IMR-90 (cell line): ENCODE measurements at regions not wholly inside any gene's neighbourhood (a gene's known extent, or its start where the extent isn't known, plus 50 kb on each side); places are given as distances from the start of the nearest gene placed in this dataset.

Source experiments
- ATAC-seq: fragments of 200-7000 bp; cut with Tn5 transposase; 2 replicates; pipeline ENCODE4 v1.9.1; 2020; ENCODE audit warnings: low read depth, mild to moderate bottlenecking, moderate library complexity
- BruUV-seq: library from RNA; stranded (reverse); fragments of 400-500 nt; replicated peaks from 2 replicates; lab custom pipeline; 2021; lab: Mats Ljungman, UMichigan
- CTCF ChIA-PET: fragments of 300-600 bp; formaldehyde crosslinking; extraction: SDS; loops from one replicate; lab custom pipeline; 2021; ENCODE audit warnings: antibody characterized with exemption; lab: Yijun Ruan, JAX
- POLR2A ChIA-PET: fragments of 300-600 bp; sonication (Branson Sonifier 250); formaldehyde crosslinking; loops from one replicate; lab custom pipeline; 2022; ENCODE audit warnings: antibody characterized with exemption; ENCODE audit not compliant: unreplicated experiment; lab: Charles Lee
- DNase-seq: peaks from one replicate; pipeline ENCODE4 v3.0.0; 2013
- H2AFZ ChIP-seq: replicated peaks from 2 replicates; pipeline ENCODE3; 2013; ENCODE audit warnings: low read length, mild to moderate bottlenecking; ENCODE audit not compliant: poor library complexity
- H2AK5ac ChIP-seq: 2 replicates; pipeline ENCODE4 v1.6.1; 2013; ENCODE audit warnings: low read depth, low read length, inconsistent platforms
- H2AK9ac ChIP-seq: replicated peaks from 2 replicates; pipeline ENCODE3; 2013; ENCODE audit warnings: mild to moderate bottlenecking, low read depth, low read length, moderate library complexity; ENCODE audit not compliant: poor library complexity
- H2BK120ac ChIP-seq: 2 replicates; pipeline ENCODE4 v1.6.1; 2013; ENCODE audit warnings: low read depth, low read length, inconsistent platforms
- H2BK15ac ChIP-seq: 3 replicates; pipeline ENCODE4 v1.6.1; 2013; ENCODE audit warnings: low read depth, low read length, inconsistent platforms
- H2BK20ac ChIP-seq: 2 replicates; pipeline ENCODE4 v1.6.1; 2013; ENCODE audit warnings: low read depth, mild to moderate bottlenecking, inconsistent platforms, low read length, moderate library complexity
- H2BK5ac ChIP-seq: 2 replicates; pipeline ENCODE4 v1.6.1; 2013; ENCODE audit warnings: mild to moderate bottlenecking, low read depth, low read length, inconsistent platforms; ENCODE audit not compliant: poor library complexity, severe bottlenecking
- H3K14ac ChIP-seq: replicated peaks from 2 replicates; pipeline ENCODE4 v1.6.1; 2013; ENCODE audit warnings: low read depth, low read length, inconsistent platforms
- H3K18ac ChIP-seq: 2 replicates; pipeline ENCODE4 v1.6.1; 2013; ENCODE audit warnings: low read depth, low read length, control low read depth
- H3K23ac ChIP-seq: 2 replicates; pipeline ENCODE4 v1.6.1; 2013; ENCODE audit warnings: low read depth, low read length, inconsistent platforms
- H3K27ac ChIP-seq: 2 replicates; pipeline ENCODE4 v1.5.1; 2013; ENCODE audit warnings: mild to moderate bottlenecking, control low read depth, low read length; ENCODE audit not compliant: insufficient read depth
- H3K27me3 ChIP-seq: 2 replicates; pipeline ENCODE4 v1.6.1; 2013; ENCODE audit warnings: low read length; ENCODE audit not compliant: control insufficient read depth, insufficient read depth
- H3K36me3 ChIP-seq: 2 replicates; pipeline ENCODE4 v1.6.1; 2013; ENCODE audit warnings: low read length, mixed read lengths; ENCODE audit not compliant: control insufficient read depth, insufficient read depth
- H3K4ac ChIP-seq: 2 replicates; pipeline ENCODE4 v1.6.1; 2013; ENCODE audit warnings: low read depth, low read length, inconsistent platforms
- H3K4me1 ChIP-seq: 2 replicates; pipeline ENCODE4 v1.6.1; 2013; ENCODE audit warnings: low read length, mixed read lengths; ENCODE audit not compliant: control insufficient read depth, insufficient read depth
- H3K4me2 ChIP-seq: 2 replicates; pipeline ENCODE4 v1.6.1; 2013; ENCODE audit warnings: low read depth, mild to moderate bottlenecking, control low read depth, low read length, moderate library complexity
- H3K4me3 ChIP-seq: 2 replicates; pipeline ENCODE4 v1.5.1; 2013; ENCODE audit warnings: low read depth, mild to moderate bottlenecking, control low read depth, low read length, moderate library complexity; ENCODE audit not compliant: insufficient read depth
- H3K56ac ChIP-seq: 2 replicates; pipeline ENCODE4 v1.6.1; 2013; ENCODE audit warnings: low read length, inconsistent platforms; ENCODE audit not compliant: insufficient read depth; ENCODE audit errors: extremely low read depth
- H3K79me1 ChIP-seq, 2 experiments: 2 replicates each; pipeline ENCODE4 v1.6.1; 2013; ENCODE audit warnings: low read length in 2 of 2, inconsistent platforms in 1 of 2, low read depth in 1 of 2
- H3K9ac ChIP-seq: 2 replicates; pipeline ENCODE4 v1.6.1; 2013; ENCODE audit warnings: low read depth, low read length, control low read depth
- H3K9me1 ChIP-seq: 2 replicates; pipeline ENCODE4 v1.6.1; 2013; ENCODE audit warnings: low read length, inconsistent platforms; ENCODE audit not compliant: insufficient read depth
- H3K9me3 ChIP-seq: 2 replicates; pipeline ENCODE4 v1.6.1; 2013; ENCODE audit warnings: low read length; ENCODE audit not compliant: control insufficient read depth, insufficient read depth
- H4K20me1 ChIP-seq: 2 replicates; pipeline ENCODE4 v1.6.1; 2013; ENCODE audit warnings: low read length, inconsistent platforms; ENCODE audit not compliant: insufficient read depth
- H4K5ac ChIP-seq: 2 replicates; pipeline ENCODE4 v1.6.1; 2013; ENCODE audit warnings: mild to moderate bottlenecking, low read depth, low read length, control low read depth
- H4K8ac ChIP-seq, 2 experiments: 2 replicates each; pipeline ENCODE4 v1.6.1; 2013; ENCODE audit warnings: low read depth in 2 of 2, low read length in 2 of 2, control low read depth in 1 of 2, inconsistent platforms in 1 of 2
- H4K91ac ChIP-seq: 2 replicates; pipeline ENCODE4 v1.6.1; 2013; ENCODE audit warnings: low read depth, low read length, inconsistent platforms; ENCODE audit not compliant: insufficient read depth
- BHLHE40 ChIP-seq: fragments of 150-350 bp; IDR thresholded peaks from 2 replicates; pipeline ENCODE4 v1.6.1; 2016; ENCODE audit warnings: mild to moderate bottlenecking, low read depth, low read length
- POLR2A ChIP-seq: IDR thresholded peaks from 2 replicates; pipeline ENCODE4 v1.6.1; 2012; ENCODE audit warnings: mild to moderate bottlenecking, low read depth, low read length
- WGBS, 2 experiments: methylation state at CpG; one replicate each; pipeline versions ENCODE4 v1.1.5 to v1.1.7; 2013; ENCODE audit warnings: missing lambda C conversion rate in 2 of 2; ENCODE audit not compliant: insufficient read length in 1 of 2; ENCODE audit errors: extremely low coverage in 2 of 2; 5-methylcytosine and 5-hydroxymethylcytosine counted together
- dilution Hi-C: fragments of 300-500 bp; cut with HindIII; formaldehyde crosslinking; loops from one replicate; pipeline ENCODE4 v1.14.3; 2018; ENCODE audit warnings: low sequenced_read_pairs; ENCODE audit not compliant: unreplicated experiment
- in situ Hi-C: fragments of 300-500 bp; cut with MboI; formaldehyde crosslinking; loops from 3 replicates; pipeline ENCODE4 v1.14.3; 2019; ENCODE audit warnings: low sequenced_read_pairs, inconsistent platforms, mixed read lengths
- intact Hi-C: fragments of 100-400 bp; cut with micrococcal nuclease; formaldehyde crosslinking; loops from 2 replicates; pipeline ENCODE4 v1.10.0; 2022

DNA sequence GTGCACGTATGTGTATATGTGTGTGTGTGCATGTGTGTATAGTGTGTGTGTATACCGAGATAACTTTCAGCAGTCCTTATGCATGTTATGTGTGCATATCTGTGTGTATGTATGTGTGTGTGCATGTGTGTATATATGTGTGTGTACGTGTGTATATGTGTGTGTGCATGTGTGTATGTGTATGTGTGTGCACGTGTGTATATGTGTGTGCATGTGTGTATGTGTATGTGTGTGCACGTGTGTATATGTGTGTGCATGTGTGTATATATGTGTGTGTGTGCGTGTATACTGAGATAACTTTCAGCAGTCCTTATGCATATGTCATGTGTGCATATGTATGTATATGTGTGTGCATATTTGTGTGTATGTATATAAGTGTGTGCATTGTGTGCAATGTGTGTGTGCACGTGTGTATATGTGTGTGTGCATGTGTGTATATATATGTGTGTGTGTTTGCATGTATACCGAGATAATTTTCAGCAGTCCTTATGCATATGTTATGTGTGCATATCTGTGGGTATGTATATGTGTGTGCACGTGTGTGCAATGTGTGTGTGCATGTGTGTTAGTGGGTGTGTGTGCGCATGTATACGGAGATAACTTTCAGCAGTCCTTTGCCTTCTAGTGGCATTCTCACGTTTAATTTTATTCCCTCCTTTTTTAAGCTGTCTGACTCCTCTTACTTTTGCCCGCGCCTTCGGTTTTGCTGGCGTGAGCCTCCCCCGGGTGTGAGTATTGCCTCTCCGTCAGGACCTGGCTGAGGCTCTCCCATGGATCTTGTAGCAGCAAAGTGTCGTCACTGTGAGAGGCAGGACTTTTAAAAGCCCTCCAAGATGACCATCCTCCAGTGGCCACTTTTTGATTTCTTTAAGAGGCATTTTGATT is 99.6 kb upstream of the SHOX start:
- Histone ChIP-seq H3K4ac (no peak overlapping the region), H2BK15ac (no peak overlapping the region), H3K56ac (no peak overlapping the region), H2AFZ (no peak overlapping the region), H3K9ac (no peak overlapping the region), H3K36me3 (no peaks in the 10 kb centered on the region), H4K5ac (no peak overlapping the region), H3K14ac (no peak overlapping the region), H3K23ac (no peak overlapping the region), H2BK120ac (no peak overlapping the region), H3K4me1 (no peaks in the 10 kb centered on the region), H3K4me3 (no peak overlapping the region), H2AK9ac (no peak overlapping the region), H4K20me1 (no peaks in the 10 kb centered on the region), H4K8ac (no peak overlapping the region), H3K27ac (no peak overlapping the region), H3K79me1 (no peaks in the 10 kb centered on the region), H2BK20ac (no peak overlapping the region), H3K9me3 (peaks cover 18% of the 10 kb centered on the region; the same call in 1 of the 2 replicates), H3K18ac (no peak overlapping the region), H4K91ac (no peak overlapping the region), H2BK5ac (no peak overlapping the region), H3K4me2 (no peak overlapping the region), H3K9me1 (no peaks in the 10 kb centered on the region), H3K27me3 (no peaks in the 10 kb centered on the region), H2AK5ac (no peak overlapping the region)
- no peak for DNase-seq
- in situ Hi-C loops = no loop called here
- CTCF ChIA-PET = no interaction called here
- no peak for TF ChIP-seq POLR2A
- no peak for TF ChIP-seq BHLHE40
- intact Hi-C loops = no loop called here
- WGBS, 2 experiments = 46% methylated on average over 6 of the region's 19 CpGs; no CpG with 5 or more reads in 1 of the 2 experiments
- no TSS peak for BruUV-seq
- ATAC-seq = no peak
- POLR2A ChIA-PET = no interaction called here
- dilution Hi-C loops = no loop called here
